ENCODE measurements at regions not wholly inside any gene's neighbourhood (a gene's known extent, or its start where the extent isn't known, plus 50 kb on each side); places are given as distances from the start of the nearest gene placed in this dataset.

DNA sequence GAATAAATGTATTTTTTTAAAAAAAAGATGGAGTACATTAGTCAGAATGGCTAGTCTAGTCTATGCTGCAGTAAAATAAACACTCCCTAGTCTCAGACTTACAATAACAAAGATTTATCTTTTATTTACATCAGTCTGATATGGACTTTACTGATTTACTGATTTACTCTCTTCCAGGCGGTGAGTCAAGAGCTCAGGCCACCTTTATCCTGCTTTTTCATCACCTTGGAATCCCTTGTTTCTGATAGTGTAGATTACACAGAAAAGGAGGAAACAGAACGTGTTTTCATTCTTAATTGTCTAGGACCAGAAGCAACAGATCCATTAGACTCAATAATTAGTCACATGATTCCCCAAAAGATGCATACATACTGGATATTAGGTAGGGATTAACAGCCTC, 290.1 kb upstream of the TRPC7 start:
- TF ChIP-seq, protein P1, sequence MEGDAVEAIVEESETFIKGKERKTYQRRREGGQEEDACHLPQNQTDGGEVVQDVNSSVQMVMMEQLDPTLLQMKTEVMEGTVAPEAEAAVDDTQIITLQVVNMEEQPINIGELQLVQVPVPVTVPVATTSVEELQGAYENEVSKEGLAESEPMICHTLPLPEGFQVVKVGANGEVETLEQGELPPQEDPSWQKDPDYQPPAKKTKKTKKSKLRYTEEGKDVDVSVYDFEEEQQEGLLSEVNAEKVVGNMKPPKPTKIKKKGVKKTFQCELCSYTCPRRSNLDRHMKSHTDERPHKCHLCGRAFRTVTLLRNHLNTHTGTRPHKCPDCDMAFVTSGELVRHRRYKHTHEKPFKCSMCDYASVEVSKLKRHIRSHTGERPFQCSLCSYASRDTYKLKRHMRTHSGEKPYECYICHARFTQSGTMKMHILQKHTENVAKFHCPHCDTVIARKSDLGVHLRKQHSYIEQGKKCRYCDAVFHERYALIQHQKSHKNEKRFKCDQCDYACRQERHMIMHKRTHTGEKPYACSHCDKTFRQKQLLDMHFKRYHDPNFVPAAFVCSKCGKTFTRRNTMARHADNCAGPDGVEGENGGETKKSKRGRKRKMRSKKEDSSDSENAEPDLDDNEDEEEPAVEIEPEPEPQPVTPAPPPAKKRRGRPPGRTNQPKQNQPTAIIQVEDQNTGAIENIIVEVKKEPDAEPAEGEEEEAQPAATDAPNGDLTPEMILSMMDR (IDR thresholded peaks at IDR 0.05), result no peak
- no peak for TF ChIP-seq POLR2A (IDR thresholded peaks at IDR 0.05)
- Histone ChIP-seq H3K36me3 (no peaks in the 10 kb centered on the region), H3K9me3 (no peaks in the 10 kb centered on the region), H3K27me3 (no peaks in the 10 kb centered on the region), H3K27ac (no peak overlapping the region), H3K4me3 (no peak overlapping the region), H3K4me1 (no peaks in the 10 kb centered on the region)
- no peak for DNase-seq

DNA sequence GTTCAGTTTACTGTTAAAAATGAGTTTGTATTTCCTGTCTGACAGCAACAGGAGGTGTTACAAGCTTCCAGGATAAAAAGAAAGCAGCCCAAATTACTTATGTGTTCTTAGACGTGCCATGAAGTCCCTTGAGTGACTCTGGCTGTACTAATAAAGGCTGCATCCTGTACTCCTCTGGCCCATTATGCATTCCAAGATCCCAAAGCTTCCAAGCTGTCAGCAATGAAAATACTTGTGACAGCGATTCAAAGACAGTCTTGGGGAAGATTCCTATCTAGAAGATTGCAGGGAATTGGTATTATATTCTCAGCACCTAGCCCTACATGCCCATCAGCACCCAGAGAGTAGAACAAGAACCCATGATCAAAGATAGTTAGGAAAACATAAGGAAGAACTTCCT, 281.6 kb upstream of the TRPC7 start:
- no peaks in the 10 kb centered on the region for H3K36me3 ChIP-seq
- TF ChIP-seq, protein P1 (IDR thresholded peaks at IDR 0.05), result no peak
- TF ChIP-seq POLR2A (IDR thresholded peaks at IDR 0.05), result no peak
- H3K4me3 ChIP-seq, result no peak overlapping the region
- H3K4me1 ChIP-seq, result no peaks in the 10 kb centered on the region
- no peaks in the 10 kb centered on the region for H3K9me3 ChIP-seq
- H3K27ac ChIP-seq, result no peak overlapping the region
- no peak for DNase-seq
- no peaks in the 10 kb centered on the region for H3K27me3 ChIP-seq

DNA sequence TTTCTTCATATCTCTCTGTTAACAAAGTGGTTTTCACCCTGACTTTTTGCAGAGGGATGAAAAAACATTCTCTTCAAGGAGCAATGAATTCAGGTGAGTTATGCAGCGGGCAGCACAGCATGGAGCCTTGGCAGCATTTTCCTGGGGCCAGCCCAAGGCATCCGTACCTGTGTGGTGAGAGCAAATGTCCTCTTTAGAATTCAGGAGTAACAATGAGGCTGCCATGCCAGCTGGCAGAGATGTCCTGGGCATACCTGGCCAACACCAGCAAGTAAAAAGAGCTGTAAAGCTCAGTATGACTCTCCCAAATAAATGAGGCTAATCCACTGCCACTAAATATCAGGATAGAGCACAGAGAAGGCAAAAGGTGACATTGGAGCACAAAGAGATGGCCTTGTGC, 277.6 kb upstream of the TRPC7 start:
- no peak overlapping the region for H3K27ac ChIP-seq
- no peaks in the 10 kb centered on the region for H3K9me3 ChIP-seq
- no peak for DNase-seq
- H3K4me3 ChIP-seq, result no peak overlapping the region
- no peak for TF ChIP-seq POLR2A (IDR thresholded peaks at IDR 0.05)
- TF ChIP-seq, protein P1 (IDR thresholded peaks at IDR 0.05), result no peak
- no peaks in the 10 kb centered on the region for H3K4me1 ChIP-seq
- no peaks in the 10 kb centered on the region for H3K36me3 ChIP-seq
- H3K27me3 ChIP-seq, result no peaks in the 10 kb centered on the region

DNA sequence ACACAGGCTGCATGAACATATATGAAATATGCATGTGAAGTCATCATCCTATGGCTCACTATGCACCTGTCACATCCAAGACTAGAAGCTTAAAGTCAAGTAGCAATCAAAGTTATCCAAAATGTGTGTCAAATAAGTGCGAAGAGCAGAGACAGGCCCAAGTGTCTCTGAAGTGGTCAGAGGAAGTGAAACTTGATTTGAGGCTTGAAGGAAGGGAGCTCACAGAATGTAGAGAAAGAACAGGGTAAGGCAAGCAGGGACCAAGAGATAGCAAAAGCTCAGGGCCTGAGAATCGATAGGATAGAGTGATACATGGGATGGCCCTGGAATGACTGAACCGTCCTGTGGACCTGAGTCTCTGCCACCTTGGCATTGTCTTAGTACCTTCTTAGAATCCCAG, 274.3 kb upstream of the TRPC7 start:
- no peaks in the 10 kb centered on the region for H3K4me1 ChIP-seq
- no peak overlapping the region for H3K27ac ChIP-seq
- no peaks in the 10 kb centered on the region for H3K27me3 ChIP-seq
- DNase-seq, result no peak
- no peaks in the 10 kb centered on the region for H3K36me3 ChIP-seq
- H3K4me3 ChIP-seq, result no peak overlapping the region
- H3K9me3 ChIP-seq, result no peaks in the 10 kb centered on the region
- no peak for TF ChIP-seq POLR2A (IDR thresholded peaks at IDR 0.05)
- TF ChIP-seq, protein P1 (IDR thresholded peaks at IDR 0.05), result no peak

DNA sequence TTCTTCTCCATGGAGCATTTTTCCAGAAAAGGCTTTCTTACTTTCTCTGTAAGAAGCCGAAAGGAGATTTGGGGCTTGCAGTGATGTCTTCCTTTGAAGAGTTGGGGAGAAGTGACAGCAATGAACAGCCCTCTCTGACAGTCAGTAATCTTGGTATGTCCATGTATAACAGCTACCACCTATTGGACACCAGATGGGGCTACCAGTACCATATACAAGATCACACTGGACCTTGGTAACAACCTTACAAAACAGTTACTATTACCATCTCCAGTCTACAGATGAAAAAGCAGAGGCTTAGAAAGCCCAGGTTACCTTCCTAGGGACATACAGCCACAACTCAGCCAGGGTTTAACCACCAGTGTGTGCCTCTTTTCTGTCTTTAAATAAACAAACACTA, 272.7 kb upstream of the TRPC7 start:
- DNase-seq, result no peak
- H3K4me1 ChIP-seq, result no peaks in the 10 kb centered on the region
- no peaks in the 10 kb centered on the region for H3K27me3 ChIP-seq
- TF ChIP-seq, protein P1 (IDR thresholded peaks at IDR 0.05), result no peak
- TF ChIP-seq POLR2A (IDR thresholded peaks at IDR 0.05), result no peak
- H3K4me3 ChIP-seq, result no peak overlapping the region
- no peaks in the 10 kb centered on the region for H3K9me3 ChIP-seq
- H3K27ac ChIP-seq, result no peak overlapping the region
- no peaks in the 10 kb centered on the region for H3K36me3 ChIP-seq

DNA sequence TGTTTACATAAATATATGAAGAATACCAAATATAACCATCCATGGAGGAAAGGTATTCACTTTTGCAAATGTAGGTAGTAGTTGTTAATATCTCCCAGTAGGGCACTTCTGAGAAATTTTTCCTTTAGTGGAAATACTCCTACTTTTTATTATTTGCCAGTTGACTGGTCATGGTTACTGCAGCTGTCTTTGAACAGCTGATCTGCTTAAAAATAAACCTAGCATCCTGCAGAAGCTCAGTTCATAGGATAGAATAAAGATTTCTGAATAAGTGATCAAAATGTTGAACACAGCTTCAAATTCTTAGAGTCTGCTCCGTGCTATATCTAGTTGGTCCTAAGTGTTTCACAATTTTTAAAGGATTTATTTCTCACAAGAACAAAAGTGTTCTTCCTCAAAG, 270.7 kb upstream of the TRPC7 start:
- Histone ChIP-seq H3K27ac (no peak overlapping the region), H3K36me3 (no peaks in the 10 kb centered on the region), H3K4me3 (no peak overlapping the region), H3K9me3 (no peaks in the 10 kb centered on the region), H3K27me3 (no peaks in the 10 kb centered on the region), H3K4me1 (no peaks in the 10 kb centered on the region)
- TF ChIP-seq, protein P1 (IDR thresholded peaks at IDR 0.05), result no peak
- no peak for TF ChIP-seq POLR2A (IDR thresholded peaks at IDR 0.05)
- no peak for DNase-seq

Data from Peyer's patch (tissue), 4 donors.